ENCODE measurements at regions not wholly inside any gene's neighbourhood (a gene's known extent, or its start where the extent isn't known, plus 50 kb on each side); places are given as distances from the start of the nearest gene placed in this dataset.
"Not testable (repeated sequence)": the region's sequence is repeated elsewhere in the genome, so short reads cannot be mapped to it uniquely, and the experiment has no call there.

DNA sequence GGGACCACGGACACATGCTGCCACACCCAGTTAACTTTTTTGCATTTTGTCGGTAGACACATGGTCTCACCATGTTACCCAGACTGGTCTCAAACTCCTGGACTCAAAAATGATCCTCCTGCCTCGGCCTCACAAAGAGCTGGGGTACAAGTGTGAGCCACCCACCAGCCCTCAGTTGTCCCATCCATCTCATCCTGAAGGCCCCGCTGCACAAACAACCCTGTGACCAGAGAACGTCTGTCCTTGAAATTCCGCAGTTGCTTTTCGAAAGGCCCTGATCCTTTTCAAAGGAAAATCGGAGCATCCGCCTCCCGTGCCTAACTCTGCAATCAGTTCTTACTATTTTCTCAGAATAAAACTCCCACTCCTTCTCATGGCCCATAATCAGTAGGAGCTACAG lies 138.3 kb upstream of the USP29 start:
- TF ChIP-seq, protein P1, sequence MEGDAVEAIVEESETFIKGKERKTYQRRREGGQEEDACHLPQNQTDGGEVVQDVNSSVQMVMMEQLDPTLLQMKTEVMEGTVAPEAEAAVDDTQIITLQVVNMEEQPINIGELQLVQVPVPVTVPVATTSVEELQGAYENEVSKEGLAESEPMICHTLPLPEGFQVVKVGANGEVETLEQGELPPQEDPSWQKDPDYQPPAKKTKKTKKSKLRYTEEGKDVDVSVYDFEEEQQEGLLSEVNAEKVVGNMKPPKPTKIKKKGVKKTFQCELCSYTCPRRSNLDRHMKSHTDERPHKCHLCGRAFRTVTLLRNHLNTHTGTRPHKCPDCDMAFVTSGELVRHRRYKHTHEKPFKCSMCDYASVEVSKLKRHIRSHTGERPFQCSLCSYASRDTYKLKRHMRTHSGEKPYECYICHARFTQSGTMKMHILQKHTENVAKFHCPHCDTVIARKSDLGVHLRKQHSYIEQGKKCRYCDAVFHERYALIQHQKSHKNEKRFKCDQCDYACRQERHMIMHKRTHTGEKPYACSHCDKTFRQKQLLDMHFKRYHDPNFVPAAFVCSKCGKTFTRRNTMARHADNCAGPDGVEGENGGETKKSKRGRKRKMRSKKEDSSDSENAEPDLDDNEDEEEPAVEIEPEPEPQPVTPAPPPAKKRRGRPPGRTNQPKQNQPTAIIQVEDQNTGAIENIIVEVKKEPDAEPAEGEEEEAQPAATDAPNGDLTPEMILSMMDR (IDR thresholded peaks at IDR 0.05) = not testable (repeated sequence)
- not testable (repeated sequence) for TF ChIP-seq POLR2A (IDR thresholded peaks at IDR 0.05)
